ENCODE measurements at regions not wholly inside any gene's neighbourhood (a gene's known extent, or its start where the extent isn't known, plus 50 kb on each side); places are given as distances from the start of the nearest gene placed in this dataset.

DNA sequence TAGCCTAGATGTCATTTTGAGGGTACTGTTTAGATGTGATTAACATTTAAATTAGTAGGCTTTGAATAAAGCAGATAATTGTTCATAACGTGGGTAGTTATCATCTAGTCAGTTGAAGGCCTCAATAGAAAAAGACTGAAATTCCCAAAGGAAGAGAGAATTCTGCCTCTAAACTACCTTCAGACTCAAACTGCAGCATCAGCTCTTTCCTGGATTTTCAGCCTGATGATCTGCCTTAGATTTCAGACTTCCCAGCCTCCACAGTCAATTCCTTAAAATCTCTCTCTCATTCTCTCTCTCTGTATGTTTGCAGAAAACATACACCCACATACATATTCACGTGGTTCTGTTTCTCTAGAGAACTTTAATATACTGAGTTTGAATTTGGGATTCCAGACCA, 58.0 kb upstream of the MBNL1 start:
- TF ChIP-seq EZH2phosphoT487 (IDR thresholded peaks at IDR 0.05; ENCODE audit: insufficient read depth, low read depth) (no peak), EZH2 (IDR thresholded peaks at IDR 0.05; ENCODE audit: insufficient read depth, poor library complexity, severe bottlenecking) (no peak)

Data from GM23248 (cell line).